ENCODE measurements at regions not wholly inside any gene's neighbourhood (a gene's known extent, or its start where the extent isn't known, plus 50 kb on each side); places are given as distances from the start of the nearest gene placed in this dataset.

DNA sequence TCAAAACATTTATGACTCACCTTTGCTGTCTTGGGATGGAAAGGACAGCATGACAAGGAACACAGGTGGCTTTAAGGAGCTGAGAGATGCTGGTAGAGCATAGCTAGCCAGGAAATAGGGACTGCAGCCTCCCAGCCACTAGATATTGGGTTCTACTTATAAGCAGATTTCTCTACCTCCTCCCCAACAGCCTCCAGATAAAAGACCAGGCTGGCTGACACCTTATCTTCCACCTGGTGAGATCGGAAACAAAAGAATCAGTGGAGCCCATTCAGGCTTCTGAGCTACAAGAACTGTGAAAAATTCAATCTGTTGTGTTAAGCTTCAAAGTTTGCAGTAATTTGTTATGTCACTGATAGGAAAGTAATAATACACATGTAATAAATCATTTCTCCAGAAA is 1278.5 kb upstream of the ZEB2 start:
- TF ChIP-seq, protein P1, sequence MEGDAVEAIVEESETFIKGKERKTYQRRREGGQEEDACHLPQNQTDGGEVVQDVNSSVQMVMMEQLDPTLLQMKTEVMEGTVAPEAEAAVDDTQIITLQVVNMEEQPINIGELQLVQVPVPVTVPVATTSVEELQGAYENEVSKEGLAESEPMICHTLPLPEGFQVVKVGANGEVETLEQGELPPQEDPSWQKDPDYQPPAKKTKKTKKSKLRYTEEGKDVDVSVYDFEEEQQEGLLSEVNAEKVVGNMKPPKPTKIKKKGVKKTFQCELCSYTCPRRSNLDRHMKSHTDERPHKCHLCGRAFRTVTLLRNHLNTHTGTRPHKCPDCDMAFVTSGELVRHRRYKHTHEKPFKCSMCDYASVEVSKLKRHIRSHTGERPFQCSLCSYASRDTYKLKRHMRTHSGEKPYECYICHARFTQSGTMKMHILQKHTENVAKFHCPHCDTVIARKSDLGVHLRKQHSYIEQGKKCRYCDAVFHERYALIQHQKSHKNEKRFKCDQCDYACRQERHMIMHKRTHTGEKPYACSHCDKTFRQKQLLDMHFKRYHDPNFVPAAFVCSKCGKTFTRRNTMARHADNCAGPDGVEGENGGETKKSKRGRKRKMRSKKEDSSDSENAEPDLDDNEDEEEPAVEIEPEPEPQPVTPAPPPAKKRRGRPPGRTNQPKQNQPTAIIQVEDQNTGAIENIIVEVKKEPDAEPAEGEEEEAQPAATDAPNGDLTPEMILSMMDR (IDR thresholded peaks at IDR 0.05; ENCODE audit: insufficient read depth, low read depth, low read length): no peak
- TF ChIP-seq EZH2 (IDR thresholded peaks at IDR 0.05; ENCODE audit: insufficient read depth, low read length): no peak

Data from astrocyte (in vitro differentiated cells and primary cell).